HepG2 (cell line): ENCODE measurements at regions not wholly inside any gene's neighbourhood (a gene's known extent, or its start where the extent isn't known, plus 50 kb on each side); places are given as distances from the start of the nearest gene placed in this dataset.

Source experiments
- BORCS8-MEF2B ChIP-seq: sonication (generic); formaldehyde crosslinking; IDR thresholded peaks from 2 replicates; pipeline ENCODE4 v1.8.0; 2022; ENCODE audit warnings: mild to moderate bottlenecking, missing genetic modification reagents
- ERF ChIP-seq: IDR thresholded peaks from 2 replicates; pipeline ENCODE4 v1.6.1; 2018; ENCODE audit warnings: missing biosample characterization, missing genetic modification reagents
- HDAC2 ChIP-seq: sonication (generic); formaldehyde crosslinking; IDR thresholded peaks from 2 replicates; pipeline ENCODE4 v1.4.0; 2020; ENCODE audit warnings: missing genetic modification reagents
- KLF9 ChIP-seq: IDR thresholded peaks from 2 replicates; pipeline ENCODE4 v1.6.1; 2016; ENCODE audit warnings: low read depth
- MEIS2 ChIP-seq: sonication (generic); formaldehyde crosslinking; IDR thresholded peaks from 2 replicates; pipeline ENCODE4 v1.9.0; 2021; ENCODE audit warnings: mild to moderate bottlenecking, missing genetic modification reagents
- MTA1 ChIP-seq: sonication (generic); formaldehyde crosslinking; IDR thresholded peaks from 2 replicates; pipeline ENCODE4 v1.4.0; 2020; ENCODE audit warnings: missing genetic modification reagents, mild to moderate bottlenecking, borderline replicate concordance
- MTERF4 ChIP-seq: sonication (generic); formaldehyde crosslinking; IDR thresholded peaks from 2 replicates; pipeline ENCODE4 v1.8.0; 2023; ENCODE audit warnings: mild to moderate bottlenecking, missing genetic modification reagents
- PAX8 ChIP-seq: sonication (generic); formaldehyde crosslinking; IDR thresholded peaks from 2 replicates; pipeline ENCODE4 v1.8.0; 2022; ENCODE audit warnings: mild to moderate bottlenecking, missing genetic modification reagents, borderline replicate concordance
- POLR2AphosphoS2 ChIP-seq: IDR thresholded peaks from 2 replicates; pipeline ENCODE4 v1.6.1; 2011; ENCODE audit warnings: low read depth, low read length, improper control_type of control experiment
- PPARG ChIP-seq: conservative IDR thresholded peaks from 2 replicates; pipeline ENCODE4 v1.6.1; 2016; ENCODE audit warnings: missing biosample characterization, missing genetic modification reagents
- RBM22 ChIP-seq: fragments of 200-400 bp; formaldehyde crosslinking; optimal IDR thresholded peaks from 2 replicates; pipeline ENCODE3; 2017; ENCODE audit warnings: mild to moderate bottlenecking, low read length, moderate library complexity
- RFX1 ChIP-seq: fragments of 450-650 bp; IDR thresholded peaks from 2 replicates; pipeline ENCODE4 v1.6.1; 2017
- SALL1 ChIP-seq: sonication (generic); formaldehyde crosslinking; IDR thresholded peaks from 2 replicates; pipeline ENCODE4 v1.8.0; 2022; ENCODE audit warnings: mild to moderate bottlenecking, missing genetic modification reagents
- SKIL ChIP-seq: sonication (generic); formaldehyde crosslinking; IDR thresholded peaks from 2 replicates; pipeline ENCODE4 v1.8.0; 2022; ENCODE audit warnings: missing genetic modification reagents, mild to moderate bottlenecking, moderate library complexity, borderline replicate concordance
- SMAD3 ChIP-seq: sonication (generic); formaldehyde crosslinking; IDR thresholded peaks from 2 replicates; pipeline ENCODE4 v1.4.0; 2020; ENCODE audit warnings: missing genetic modification reagents
- SP1 ChIP-seq, 2 experiments: fragments of 450-650 bp in 1 of 2; sonication (generic) in 1 of 2; formaldehyde crosslinking in 1 of 2; IDR thresholded peaks; 2 replicates each; pipeline versions ENCODE4 v1.4.0 to v1.6.1; 2016 to 2020; ENCODE audit warnings: missing genetic modification reagents in 1 of 2
- SRY ChIP-seq: sonication (generic); formaldehyde crosslinking; IDR thresholded peaks from 2 replicates; pipeline ENCODE4 v1.8.0; 2022; ENCODE audit warnings: mild to moderate bottlenecking, missing genetic modification reagents
- TBP ChIP-seq: sonication (generic); formaldehyde crosslinking; IDR thresholded peaks from 2 replicates; pipeline ENCODE4 v1.5.0; 2020; ENCODE audit warnings: missing genetic modification reagents
- TEAD3 ChIP-seq: optimal IDR thresholded peaks from 2 replicates; pipeline ENCODE3; 2016; ENCODE audit warnings: borderline replicate concordance
- TSC22D2 ChIP-seq: sonication (generic); formaldehyde crosslinking; IDR thresholded peaks from 2 replicates; pipeline ENCODE4 v1.5.1; 2020; ENCODE audit warnings: missing genetic modification reagents, mild to moderate bottlenecking, borderline replicate concordance
- ZIK1 ChIP-seq: sonication (generic); formaldehyde crosslinking; IDR thresholded peaks from 2 replicates; pipeline ENCODE4 v1.5.0; 2020; ENCODE audit warnings: mild to moderate bottlenecking, low read depth, missing genetic modification reagents, borderline replicate concordance
- ZMAT5 ChIP-seq: sonication (generic); formaldehyde crosslinking; IDR thresholded peaks from 2 replicates; pipeline ENCODE4 v1.5.0; 2020; ENCODE audit warnings: mild to moderate bottlenecking, low read depth, missing genetic modification reagents, borderline replicate concordance
- ZNF263 ChIP-seq: sonication (generic); formaldehyde crosslinking; IDR thresholded peaks from 2 replicates; pipeline ENCODE4 v1.4.0; 2020; ENCODE audit warnings: missing genetic modification reagents
- ZNF331 ChIP-seq: sonication (generic); formaldehyde crosslinking; IDR thresholded peaks from 2 replicates; pipeline ENCODE4 v1.4.0; 2020; ENCODE audit warnings: missing genetic modification reagents
- ZNF333 ChIP-seq: sonication (generic); formaldehyde crosslinking; IDR thresholded peaks from 2 replicates; pipeline ENCODE4 v1.4.0; 2020; ENCODE audit warnings: mild to moderate bottlenecking, missing genetic modification reagents, borderline replicate concordance
- ZNF430 ChIP-seq: sonication (generic); formaldehyde crosslinking; IDR thresholded peaks from 2 replicates; pipeline ENCODE4 v1.9.0; 2021; ENCODE audit warnings: mild to moderate bottlenecking, missing genetic modification reagents
- ZNF652 ChIP-seq: IDR thresholded peaks from 2 replicates; pipeline ENCODE4 v1.6.1; 2016; ENCODE audit warnings: low read depth, borderline replicate concordance
- ZNF782 ChIP-seq: sonication (generic); formaldehyde crosslinking; IDR thresholded peaks from 2 replicates; pipeline ENCODE4 v1.4.0; 2020; ENCODE audit warnings: missing genetic modification reagents, mild to moderate bottlenecking, borderline replicate concordance
- ZNF790 ChIP-seq: sonication (generic); formaldehyde crosslinking; IDR thresholded peaks from 2 replicates; pipeline ENCODE4 v1.8.0; 2022; ENCODE audit warnings: missing genetic modification reagents, mild to moderate bottlenecking, borderline replicate concordance

GRCh38 chr2:122433123-122433754 is 677.8 kb downstream of the TSN start (continued):
- TF ChIP-seq SKIL (CRISPR knock-in tag) = peak; percentile 84
- no peak for TF ChIP-seq ZIK1
- TF ChIP-seq SRY (CRISPR knock-in tag) = no peak
- peak; percentile 61; the same call in 1 of the 2 replicates for TF ChIP-seq ERF (CRISPR knock-in tag)
- TF ChIP-seq KLF9 (CRISPR knock-in tag) = no peak
- no peak for TF ChIP-seq PAX8 (CRISPR knock-in tag)
- TF ChIP-seq ZMAT5 (CRISPR knock-in tag) = no peak
- peak; percentile 68; the same call in 1 of the 2 replicates for TF ChIP-seq SALL1
- no peak for TF ChIP-seq ZNF790 (CRISPR knock-in tag)
- no peak for TF ChIP-seq ZNF333 (CRISPR knock-in tag)
- peak; percentile 67 for TF ChIP-seq PPARG (CRISPR knock-in tag)
- peak; percentile 91; the same call in 1 of the 2 replicates for TF ChIP-seq HDAC2 (CRISPR knock-in tag)
- TF ChIP-seq SMAD3 = 0 out of 2 replicates have a peak, but pooled peaks have one; percentile 59
- no peak for TF ChIP-seq TBP (CRISPR knock-in tag)
- 0 out of 2 replicates have a peak, but pooled peaks have one; percentile 34 for TF ChIP-seq ZNF263
- TF ChIP-seq SP1 (IDR thresholded peaks at IDR 0.05) = no peak
- TF ChIP-seq SP1 (CRISPR knock-in tag; IDR thresholded peaks at IDR 0.05) = no peak
- TF ChIP-seq RBM22 = no peak
- TF ChIP-seq TSC22D2 = no peak
- peak; percentile 89 for TF ChIP-seq ZNF331 (CRISPR knock-in tag)
- TF ChIP-seq MTA1 (CRISPR knock-in tag) = no peak
- TF ChIP-seq RFX1 = no peak
- TF ChIP-seq POLR2AphosphoS2 = no peak
- TF ChIP-seq BORCS8-MEF2B = no peak
- TF ChIP-seq MEIS2 (CRISPR knock-in tag) = peak; percentile 67; the same call in 1 of the 2 replicates
- TF ChIP-seq MTERF4 (CRISPR knock-in tag) = no peak
- TF ChIP-seq ZNF652 = no peak
- TF ChIP-seq ZNF782 (CRISPR knock-in tag) = no peak
- TF ChIP-seq TEAD3 (CRISPR knock-in tag) = peak; percentile 84
- no peak for TF ChIP-seq ZNF430
